Astrocyte (in vitro differentiated cells and primary cell): ENCODE measurements at regions not wholly inside any gene's neighbourhood (a gene's known extent, or its start where the extent isn't known, plus 50 kb on each side); places are given as distances from the start of the nearest gene placed in this dataset.

Source experiments
- CTCF ChIP-seq: IDR thresholded peaks from 2 replicates; pipeline ENCODE4 v1.5.1; 2011; ENCODE audit warnings: low read depth, mild to moderate bottlenecking, inconsistent platforms, low read length, moderate library complexity; ENCODE audit not compliant: insufficient read depth
- EZH2 ChIP-seq: IDR thresholded peaks from 2 replicates; pipeline ENCODE4 v1.6.1; 2012; ENCODE audit warnings: mild to moderate bottlenecking, low read length, inconsistent platforms; ENCODE audit not compliant: insufficient read depth

- TF ChIP-seq CTCF (no peak), EZH2 (no peak)
These were observed 473.9 kb upstream of the UBE2E2 start for GRCh38 chr3:22729212-22729611.
